Fibroblast of skin of right biceps (primary cell): ENCODE measurements at regions not wholly inside any gene's neighbourhood (a gene's known extent, or its start where the extent isn't known, plus 50 kb on each side); places are given as distances from the start of the nearest gene placed in this dataset.

ENCODE experiments used
- DNase-seq: peaks from one replicate; pipeline ENCODE4 v3.0.0-alpha.2; 2013

GRCh38 chr7:155182406-155182970 lies 112.4 kb downstream of the HTR5A start:
- no peak for DNase-seq

GRCh38 chr7:155183655-155184054 lies 113.5 kb downstream of the HTR5A start:
- no peak for DNase-seq

GRCh38 chr7:155184923-155185322 lies 112.8 kb upstream of the INSIG1 start:
- no peak for DNase-seq

GRCh38 chr7:155187061-155187785 lies 110.5 kb upstream of the INSIG1 start:
- no peak for DNase-seq

GRCh38 chr7:155188357-155188756 lies 109.3 kb upstream of the INSIG1 start:
- DNase-seq: no peak

GRCh38 chr7:155188821-155189581 lies 108.7 kb upstream of the INSIG1 start:
- DNase-seq: peak; percentile 82

- no peak for DNase-seq
Measured at GRCh38 chr7:155189590-155189989, 108.1 kb upstream of the INSIG1 start.

GRCh38 chr7:155190688-155191087 lies 107.0 kb upstream of the INSIG1 start:
- peak; percentile 48 for DNase-seq

GRCh38 chr7:155191137-155191536 lies 106.5 kb upstream of the INSIG1 start:
- DNase-seq: no peak

GRCh38 chr7:155191901-155192478 lies 105.7 kb upstream of the INSIG1 start:
- no peak for DNase-seq

- DNase-seq: no peak
Measured at GRCh38 chr7:155192961-155193640, 104.6 kb upstream of the INSIG1 start.

- no peak for DNase-seq
Measured at GRCh38 chr7:155193716-155194115, 104.0 kb upstream of the INSIG1 start.

- DNase-seq: no peak
Measured at GRCh38 chr7:155194382-155195140, 103.1 kb upstream of the INSIG1 start.

- DNase-seq: no peak
Measured at GRCh38 chr7:155195939-155196523, 101.6 kb upstream of the INSIG1 start.

- DNase-seq: no peak
Measured at GRCh38 chr7:155198196-155198892, 99.3 kb upstream of the INSIG1 start.

GRCh38 chr7:155198901-155199845 lies 98.5 kb upstream of the INSIG1 start:
- peak; percentile 92 for DNase-seq

- DNase-seq: no peak
Measured at GRCh38 chr7:155201325-155202087, 96.2 kb upstream of the INSIG1 start.

- DNase-seq: no peak
Measured at GRCh38 chr7:155202106-155202871, 95.4 kb upstream of the INSIG1 start.
